ENCODE measurements at regions not wholly inside any gene's neighbourhood (a gene's known extent, or its start where the extent isn't known, plus 50 kb on each side); places are given as distances from the start of the nearest gene placed in this dataset.

DNA sequence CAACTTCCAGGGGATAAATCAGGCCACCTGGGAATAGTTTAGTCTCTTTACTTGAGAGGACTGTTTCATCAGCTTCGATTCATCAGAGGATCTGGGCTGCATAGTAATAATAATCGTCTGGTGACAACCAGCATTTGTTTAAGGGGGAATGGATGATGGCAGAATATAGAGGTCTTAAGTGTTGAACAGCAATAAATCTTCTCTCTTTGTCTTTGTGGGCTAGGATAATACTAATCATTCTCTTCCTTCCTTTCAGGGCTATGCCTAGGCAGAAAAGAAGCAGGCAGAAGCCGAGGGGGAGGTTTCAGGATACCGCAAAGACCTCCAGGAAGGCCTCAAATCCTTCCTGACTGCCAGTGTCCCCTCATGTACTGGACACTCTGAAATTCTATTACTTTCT lies 150.4 kb upstream of the GAREM1 start:
- DNase-seq: no peak

DNA sequence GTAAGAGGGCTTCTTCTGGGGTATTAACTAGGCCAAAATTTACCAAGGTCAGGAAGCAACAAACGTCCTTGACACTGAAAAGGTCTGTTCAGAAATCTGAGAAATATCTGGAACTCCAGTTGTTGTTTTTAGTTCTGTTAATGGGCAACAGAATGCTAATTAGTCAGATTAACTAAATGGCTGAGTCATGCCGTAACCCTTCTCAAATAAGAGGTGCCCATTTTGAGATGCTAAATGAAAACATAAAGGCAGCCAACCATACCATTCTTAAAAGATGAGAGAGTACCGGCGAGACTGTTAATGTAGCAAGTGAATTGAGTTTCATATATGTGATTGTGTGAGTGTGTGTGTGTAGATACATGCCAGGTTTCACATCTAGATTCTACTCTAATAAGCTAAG lies 147.9 kb upstream of the GAREM1 start:
- DNase-seq: no peak

DNA sequence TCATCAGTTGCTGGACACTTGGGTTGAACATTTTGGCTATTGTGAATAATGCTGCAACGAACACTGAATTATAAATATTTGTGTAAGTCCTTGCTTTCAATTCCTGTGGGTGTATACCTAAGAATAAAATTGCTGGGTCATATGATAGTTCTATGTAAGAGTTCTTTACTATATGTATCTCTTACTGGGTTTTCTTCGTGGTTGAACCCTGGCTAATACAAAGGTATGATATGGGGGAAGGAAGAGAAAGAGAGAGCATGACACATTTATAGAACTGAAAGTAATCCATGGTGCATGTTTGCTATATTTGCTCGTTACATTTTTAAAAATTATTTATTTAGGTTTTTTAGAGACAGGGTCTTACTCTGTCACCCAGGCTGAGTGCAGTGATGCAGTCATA lies 143.1 kb upstream of the GAREM1 start:
- no peak for DNase-seq

DNA sequence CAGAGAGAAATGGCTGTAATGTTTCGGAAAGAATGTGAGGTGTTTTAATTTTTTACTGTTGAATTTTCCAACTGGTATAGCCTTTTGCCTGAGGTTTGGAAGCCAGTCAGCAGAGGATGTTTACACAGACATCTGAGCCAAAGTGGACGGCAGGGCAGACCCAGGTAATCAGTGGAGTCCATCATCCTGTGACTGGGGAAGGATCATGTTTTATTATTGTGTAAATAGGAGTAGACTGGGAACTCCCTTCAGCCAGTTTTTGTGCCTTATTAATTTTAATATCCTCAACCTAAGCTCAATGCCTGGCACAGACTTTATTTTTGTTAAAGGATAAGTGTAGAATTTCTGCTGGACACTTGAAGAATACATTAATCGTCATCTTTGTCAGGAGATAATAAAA lies 142.0 kb upstream of the GAREM1 start:
- no peak for DNase-seq

DNA sequence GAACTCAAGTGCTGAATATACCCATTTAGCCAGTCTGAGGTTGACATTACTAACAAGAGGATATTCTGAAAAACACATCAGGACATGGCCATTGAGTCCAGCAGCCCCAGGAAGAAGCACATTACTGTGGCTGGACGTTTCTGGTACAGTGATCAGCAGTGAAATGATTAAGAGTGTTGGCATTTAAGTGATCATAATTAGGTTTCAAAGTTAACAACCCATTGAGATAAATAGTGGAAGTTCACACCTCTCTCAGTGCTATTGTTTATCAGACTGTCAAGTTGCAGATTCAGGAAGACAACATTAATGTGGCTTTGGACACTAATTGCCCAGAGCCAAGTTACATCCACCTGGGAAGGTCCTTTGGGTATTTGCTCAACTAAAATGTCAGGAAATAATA lies 139.5 kb upstream of the GAREM1 start:
- no peak for DNase-seq

DNA sequence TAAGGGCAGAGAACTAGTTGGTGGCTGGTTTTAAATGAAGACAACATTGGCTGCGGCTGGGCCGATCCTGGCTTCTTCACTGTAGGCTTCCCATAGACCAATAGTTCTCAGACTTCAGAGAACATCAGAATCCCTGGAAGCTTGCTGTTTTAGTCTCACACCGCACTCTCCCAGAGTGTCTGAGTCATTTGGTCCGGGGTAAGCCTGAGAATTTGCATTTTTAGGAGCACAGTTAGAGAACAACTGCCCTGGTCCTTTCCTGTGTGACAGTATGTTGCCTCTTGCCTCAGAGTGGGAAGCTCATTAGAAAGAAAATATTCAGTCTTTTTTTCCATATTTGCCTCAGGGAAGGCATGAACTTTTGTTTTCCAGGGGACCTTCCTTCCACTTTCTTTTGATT lies 137.1 kb upstream of the GAREM1 start:
- DNase-seq: no peak

DNA sequence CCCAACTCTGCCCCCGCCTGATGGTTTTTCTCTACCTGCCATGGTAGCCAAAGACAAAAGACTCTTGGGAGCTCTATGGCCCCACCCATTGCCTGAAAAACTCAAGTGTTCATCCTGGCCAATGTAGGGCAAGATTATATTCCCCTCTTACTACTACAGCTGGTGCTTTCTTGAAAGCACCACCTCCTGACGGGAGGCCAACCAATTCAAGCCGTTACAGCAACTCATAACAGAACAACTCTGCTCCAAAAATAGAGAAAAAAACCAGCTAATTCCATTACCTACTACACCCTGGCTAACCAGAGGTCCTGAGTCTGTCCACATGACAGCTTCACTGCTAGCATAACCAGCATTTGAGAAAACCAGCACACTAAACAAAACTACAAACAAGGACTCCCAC lies 127.5 kb upstream of the GAREM1 start:
- DNase-seq: no peak

DNA sequence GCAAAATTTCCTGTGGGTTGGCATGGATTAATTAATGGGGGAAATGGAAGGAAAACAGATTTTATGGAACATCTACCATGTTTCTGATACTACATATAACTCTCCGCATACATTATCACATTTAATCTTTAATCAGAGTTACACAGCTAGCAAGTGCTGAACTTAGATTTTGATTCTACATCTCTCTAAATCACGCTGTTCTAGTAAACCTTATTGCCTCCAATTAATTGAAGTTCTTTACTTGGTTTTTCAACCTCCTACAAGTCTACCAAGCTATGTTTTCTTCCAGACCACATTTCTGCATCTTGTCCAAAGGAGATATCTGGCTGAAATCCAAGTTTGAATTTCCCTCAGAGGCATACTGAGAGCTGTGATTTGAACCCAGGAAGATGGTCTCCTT lies 125.8 kb upstream of the GAREM1 start:
- DNase-seq: no peak

DNA sequence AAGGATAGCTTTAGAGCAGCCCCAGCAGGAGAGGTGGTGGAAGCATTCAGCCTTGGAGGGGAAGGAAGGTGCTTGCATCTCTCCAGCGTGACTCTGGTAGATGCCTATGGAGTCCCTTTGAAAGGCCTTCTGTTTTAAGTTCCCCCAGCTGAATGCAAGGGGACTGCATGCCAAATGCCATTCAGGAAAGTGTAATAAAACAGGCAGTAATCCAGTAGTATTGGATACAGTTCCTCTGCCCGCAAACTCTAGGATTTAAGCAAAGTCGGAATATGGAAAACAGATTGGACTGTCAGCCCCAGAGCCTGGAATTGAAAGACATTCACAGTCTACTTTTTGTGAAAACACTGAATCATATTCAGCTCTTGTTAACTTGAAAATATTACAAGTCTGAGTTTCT lies 125.2 kb upstream of the GAREM1 start:
- no peak for DNase-seq

DNA sequence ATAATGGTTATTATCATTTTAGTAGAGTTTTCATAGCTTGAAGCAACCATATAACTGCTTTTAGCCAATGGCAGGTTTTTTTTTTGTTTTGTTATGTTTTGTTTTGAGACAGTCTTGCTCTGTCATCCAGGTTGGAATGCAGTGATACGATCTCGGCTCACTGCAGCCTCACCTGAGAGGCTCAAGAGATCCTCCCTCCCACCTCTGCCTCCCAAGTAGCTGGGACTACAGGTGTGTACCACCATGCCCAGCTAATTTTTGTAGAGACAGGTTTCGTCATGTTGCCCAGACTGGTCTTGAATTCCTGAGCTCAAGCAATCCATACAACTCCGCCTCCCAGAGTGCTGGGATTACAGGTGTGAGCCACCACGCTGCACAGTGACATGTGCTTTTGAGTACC lies 117.5 kb upstream of the GAREM1 start:
- no peak for DNase-seq

DNA sequence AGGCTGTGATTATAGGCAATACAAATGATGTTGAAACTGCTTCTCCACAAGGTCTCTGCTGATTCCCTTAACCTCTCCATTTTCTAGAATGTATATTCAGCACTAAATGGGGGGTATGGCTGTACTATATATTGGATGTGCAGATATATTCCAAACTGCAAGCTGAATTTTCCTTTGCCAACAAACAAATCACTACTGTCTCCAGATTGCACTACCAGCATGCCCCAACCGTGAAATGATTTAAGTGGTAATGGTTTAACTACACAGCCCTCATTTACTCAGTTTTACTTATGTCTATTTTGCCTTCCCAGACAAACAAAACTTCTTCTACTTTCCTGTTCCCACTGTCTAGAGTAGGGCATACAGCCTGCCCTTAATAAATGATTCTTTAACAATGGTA lies 112.7 kb upstream of the GAREM1 start:
- DNase-seq: no peak

DNA sequence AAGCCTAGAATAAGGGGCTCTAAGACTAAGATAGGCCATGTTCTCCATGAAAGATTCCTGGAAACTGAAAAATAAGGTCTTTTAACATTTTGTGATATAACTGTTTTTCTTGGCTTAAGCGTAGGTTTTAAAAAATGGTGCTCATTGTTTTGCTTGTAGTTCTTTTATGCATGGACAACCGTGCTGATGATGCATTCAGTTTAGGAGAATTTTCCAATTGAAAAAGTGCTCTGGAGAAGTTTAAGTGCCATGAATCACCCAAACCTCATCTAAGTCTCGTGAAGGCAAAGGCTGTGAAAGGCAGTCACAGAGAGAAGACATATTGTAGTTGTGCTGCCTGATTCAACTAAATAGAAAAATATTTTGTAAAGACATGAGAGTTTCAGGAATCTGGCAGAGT lies 111.8 kb upstream of the GAREM1 start:
- no peak for DNase-seq

DNA sequence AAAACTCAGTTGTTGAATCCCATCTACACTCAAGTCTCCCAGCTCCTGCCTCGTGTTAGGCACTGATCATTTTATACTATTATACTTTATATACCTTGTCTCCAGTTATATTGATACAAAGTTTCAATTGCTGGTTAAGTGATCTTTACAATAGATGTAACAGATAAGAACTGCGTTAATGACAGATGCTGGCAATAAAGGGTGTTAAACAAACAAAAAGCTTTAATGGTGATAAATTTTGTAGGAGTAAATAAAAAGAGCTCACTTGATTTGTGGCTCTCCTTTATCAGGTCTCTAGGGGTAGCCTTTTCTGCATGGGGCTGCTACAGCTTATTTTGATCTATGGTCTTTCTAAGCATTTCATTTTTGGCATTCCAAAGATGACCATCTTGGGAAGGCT lies 106.9 kb upstream of the GAREM1 start:
- DNase-seq: no peak

DNA sequence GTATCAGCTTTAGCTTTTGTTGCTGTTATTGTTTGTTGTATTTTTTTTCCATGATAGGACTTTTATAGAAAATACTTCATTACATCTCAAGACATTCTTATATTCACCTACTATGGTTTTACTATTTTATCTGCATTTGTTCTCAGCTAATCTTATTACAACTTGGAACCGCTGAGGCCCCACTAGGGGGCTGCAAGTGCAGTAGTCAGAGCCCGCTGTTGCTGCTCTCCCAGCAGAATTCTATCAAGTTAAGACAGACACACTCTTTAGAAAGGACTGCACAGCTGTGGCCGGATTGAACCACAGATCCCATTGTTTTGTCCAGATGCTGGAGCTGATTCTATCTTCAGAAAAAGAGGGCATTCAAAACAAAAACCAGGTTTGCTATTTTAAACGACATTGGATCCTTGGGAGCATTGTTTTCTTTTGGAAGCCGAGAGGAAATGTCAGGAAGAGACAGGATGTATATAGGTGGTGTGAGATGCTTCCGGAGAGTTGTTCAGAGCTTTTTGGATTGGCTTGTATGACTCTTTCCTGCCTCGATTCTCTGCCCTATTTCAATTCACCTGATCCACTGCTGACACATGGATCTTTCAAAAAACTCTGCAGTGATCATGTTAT lies 105.7 kb upstream of the GAREM1 start:
- peak; percentile 4 for DNase-seq

DNA sequence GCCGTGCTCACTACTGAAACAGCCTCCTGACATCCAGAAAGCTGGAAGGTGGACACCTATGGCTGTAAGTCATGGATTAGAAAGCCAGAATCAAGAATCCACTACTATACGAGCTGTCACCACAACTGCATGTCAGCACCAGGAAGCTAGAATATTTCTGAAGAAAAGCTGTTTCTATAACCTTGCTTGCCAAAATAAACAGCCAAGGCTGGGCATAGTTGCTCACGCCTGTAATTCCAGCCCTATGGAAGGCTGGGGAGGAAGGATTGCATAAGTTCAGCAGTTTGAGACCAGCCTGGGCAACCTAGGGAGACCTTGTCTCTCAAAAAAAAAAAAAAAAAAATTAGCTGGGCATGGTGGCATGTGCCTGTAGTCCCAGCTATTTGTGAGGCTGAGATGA lies 96.3 kb upstream of the GAREM1 start:
- no peak for DNase-seq

DNA sequence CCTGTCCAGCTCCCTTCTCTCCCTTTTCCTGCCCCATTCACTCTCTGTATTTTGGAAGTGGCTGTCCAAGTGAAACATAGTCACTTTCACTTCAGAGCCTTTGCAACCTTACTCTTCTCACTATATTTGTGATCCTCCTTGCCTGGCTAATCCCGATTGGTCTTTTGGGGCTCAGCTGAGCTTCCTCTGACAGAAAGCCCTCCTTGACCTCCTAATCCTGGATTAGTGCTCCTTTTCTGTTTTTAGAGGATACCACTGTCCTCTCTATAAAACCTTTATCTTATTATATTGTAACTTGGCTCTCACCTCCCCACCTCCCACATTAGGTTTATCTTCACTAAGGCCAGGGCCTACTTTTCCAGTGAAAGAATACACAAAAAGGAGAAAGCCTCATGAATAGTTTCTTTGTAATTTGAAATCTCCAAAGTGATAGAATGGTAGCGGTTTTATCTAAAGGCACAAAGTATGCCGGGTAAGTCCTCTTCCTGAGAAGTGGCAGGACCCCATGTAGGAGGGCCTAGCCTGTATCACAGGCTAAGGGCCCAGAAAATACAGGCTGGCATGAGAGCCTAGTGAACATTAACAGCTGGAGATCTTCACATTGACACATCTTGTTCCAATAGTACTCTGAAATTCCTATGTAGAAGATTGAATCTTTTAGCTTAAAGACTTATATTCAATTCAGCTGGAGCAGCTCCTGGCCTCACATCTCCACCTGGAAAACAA lies 83.1 kb upstream of the GAREM1 start:
- no peak for DNase-seq

DNA sequence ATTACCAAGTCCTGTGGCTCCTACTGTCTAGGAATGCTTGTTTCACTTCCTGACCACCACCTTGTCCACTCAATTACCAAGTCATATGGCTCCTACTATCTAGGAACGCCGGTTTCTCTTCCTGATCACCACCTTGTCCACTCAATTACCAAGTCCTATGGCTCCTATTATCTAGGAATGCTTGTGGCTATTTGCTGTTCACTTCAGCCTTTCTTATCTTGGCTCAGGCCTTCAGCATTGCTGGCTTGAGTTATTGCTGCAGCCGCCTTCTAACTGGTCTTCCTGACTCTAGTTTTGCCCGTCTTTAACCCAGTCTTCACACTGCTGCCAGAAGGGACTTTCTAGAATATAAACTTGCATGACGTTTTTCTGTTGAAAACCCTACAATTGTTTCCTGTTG lies 82.5 kb upstream of the GAREM1 start:
- DNase-seq: no peak

DNA sequence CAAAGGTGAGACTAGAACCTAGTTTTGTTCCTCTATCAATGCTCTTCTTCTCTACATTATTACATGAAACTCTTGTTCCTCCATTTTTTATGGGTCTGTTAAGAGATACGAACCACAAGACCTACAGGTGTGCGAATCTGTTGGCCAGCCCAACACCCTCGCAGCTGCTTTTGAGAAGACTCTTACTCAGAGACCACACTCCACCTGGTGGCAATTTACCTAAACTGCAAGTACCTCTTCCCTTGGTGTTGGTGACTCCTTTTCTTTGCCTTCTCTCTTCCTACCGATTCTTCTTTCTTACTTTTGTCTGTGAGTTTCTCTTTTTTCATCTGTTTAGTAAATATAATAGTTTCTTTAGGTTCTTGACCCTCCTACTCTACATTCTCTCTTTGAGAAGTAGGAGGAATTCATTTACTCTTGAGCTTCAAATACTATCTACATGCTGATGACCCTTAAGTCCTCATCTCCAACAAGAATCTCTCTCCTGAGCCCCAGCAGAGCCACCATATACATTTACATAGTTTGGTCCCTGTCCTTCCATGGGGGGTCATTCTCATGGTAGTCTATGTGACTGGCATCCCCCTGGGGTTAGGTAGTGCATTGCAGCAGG lies 81.8 kb upstream of the GAREM1 start:
- peak; percentile 4 for DNase-seq

DNA sequence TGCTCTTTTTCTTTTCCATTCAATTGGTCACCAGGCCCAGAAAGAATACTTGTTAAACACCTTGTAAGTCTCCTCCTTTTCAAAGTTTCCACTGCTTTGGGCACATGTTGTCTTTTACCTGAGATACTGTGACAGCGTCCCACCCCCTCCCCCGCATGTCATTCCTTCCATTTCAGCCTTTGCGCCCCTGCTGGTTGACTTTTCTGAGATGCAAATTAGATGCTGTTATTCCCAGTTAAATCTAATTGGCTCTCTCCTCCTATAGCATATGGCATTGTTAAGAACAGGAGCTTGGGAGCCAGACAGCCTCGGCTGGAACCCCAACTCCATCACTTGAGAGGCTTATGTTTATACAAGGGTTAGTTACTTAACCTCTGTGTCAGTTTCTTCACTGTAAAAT lies 80.3 kb upstream of the GAREM1 start:
- DNase-seq: no peak

DNA sequence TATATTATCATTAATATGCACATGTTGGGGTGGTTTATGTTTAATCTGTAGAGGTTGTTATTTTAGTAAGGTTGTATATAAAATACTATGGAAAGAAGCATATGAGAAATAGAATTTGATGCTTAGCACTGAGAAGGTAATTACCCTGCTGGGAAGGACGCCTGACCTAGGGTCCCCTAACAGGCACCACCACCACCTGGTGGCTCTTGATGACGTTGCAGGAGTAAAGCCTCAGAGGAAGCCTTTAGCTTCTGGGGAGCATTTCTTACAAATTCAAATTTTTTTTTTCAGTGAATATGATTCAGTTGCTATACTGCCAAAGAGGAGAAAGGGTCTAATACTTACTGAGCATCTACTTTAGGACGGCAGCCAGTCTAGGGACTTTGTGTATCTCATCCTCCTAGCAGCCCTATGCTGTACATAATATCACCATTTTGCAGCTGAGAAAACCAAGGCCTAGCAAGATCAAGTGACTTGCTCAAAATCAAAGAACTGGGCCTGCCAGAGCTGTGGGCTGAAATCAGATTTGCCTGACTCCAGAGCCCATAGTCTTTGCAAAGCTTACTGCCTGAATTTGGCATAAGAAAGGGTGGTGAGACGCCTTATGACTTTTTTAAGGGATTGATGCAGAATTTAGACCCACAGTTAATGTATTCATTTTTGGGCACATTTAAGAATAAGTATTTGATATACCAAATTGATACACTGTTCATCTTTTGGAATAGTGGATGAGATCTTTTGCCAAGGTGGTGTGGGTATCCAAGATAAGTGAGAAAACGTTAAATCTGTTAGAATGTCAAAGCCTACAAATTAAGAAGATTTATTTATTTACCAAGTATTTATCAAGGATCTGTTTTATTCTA lies 78.8 kb upstream of the GAREM1 start:
- DNase-seq: peak; percentile 48

DNA sequence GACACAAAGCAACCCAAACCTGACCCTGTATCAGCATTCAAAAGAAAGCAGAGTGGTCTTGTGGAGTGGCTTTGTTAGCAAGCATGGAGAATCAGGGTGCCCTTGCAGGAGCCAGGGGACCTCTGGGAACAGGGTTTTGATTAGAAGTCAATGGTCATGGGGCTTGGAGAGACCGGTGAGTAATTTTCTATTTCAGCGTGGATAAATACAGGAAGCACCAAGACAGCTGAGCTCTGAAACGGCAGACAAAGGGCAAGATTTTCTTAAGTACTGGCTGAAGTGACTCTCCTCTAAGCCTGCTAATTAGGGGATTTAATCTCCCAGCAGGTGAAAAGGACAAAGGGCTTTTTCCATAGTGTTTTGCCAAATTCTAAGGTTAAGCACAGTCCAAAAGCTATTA lies 78.0 kb upstream of the GAREM1 start:
- DNase-seq: no peak

DNA sequence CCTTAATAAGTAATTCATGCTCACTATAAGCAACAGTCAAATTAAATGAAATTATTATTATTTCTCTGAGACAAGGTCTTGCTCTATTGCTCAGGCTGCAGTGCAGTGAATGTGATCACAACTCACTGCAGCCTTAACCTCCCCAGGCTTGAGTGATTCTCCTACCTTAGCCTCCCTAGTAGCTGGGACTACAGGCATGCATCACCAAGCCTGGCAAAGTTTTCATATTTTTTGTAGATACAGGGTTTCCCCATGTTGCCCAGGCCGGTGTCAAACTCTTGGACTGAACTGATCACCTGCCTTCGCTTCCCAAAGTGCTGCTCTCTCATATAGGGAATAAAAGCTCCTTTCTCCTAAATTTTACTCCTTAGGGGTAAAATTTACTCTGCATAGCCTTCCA lies 74.9 kb upstream of the GAREM1 start:
- DNase-seq: no peak

DNA sequence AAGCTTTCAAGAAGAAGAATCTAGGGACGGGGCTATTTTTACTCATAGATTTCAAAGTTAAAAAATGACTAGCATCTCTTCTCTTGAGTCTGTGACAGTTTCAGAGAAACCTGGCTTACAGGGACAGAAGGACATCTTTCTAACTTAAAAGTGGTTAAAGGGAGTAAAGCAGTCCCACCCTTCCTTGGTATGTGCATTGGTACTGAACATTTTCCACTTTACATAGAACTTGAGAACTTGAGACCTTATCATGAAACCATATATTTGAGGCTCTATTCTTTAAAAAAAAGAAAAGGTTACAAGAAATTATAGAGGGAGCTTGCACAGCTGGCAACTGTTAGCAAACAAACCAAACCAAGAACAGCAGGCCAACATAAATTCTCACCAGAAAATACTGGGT lies 73.4 kb upstream of the GAREM1 start:
- DNase-seq: no peak

Data from NCI-H1694 treated with DMSO at 0.1 percent for 48 hours (cell line).